HEK293 (cell line): ENCODE measurements at regions not wholly inside any gene's neighbourhood (a gene's known extent, or its start where the extent isn't known, plus 50 kb on each side); places are given as distances from the start of the nearest gene placed in this dataset.

ENCODE experiments used
- CTCF ChIA-PET: fragments of 350-600 bp; formaldehyde crosslinking; extraction: SDS; loops from one replicate; lab custom pipeline; 2021; ENCODE audit warnings: antibody characterized with exemption; lab: Yijun Ruan, JAX
- POLR2A ChIA-PET: fragments of 300-600 bp; formaldehyde crosslinking; extraction: SDS; loops from one replicate; lab custom pipeline; 2020; ENCODE audit warnings: antibody characterized with exemption, inconsistent platforms; lab: Yijun Ruan, JAX
- H3K27ac ChIP-seq: fragments of 200-500 bp; sonication (Bioruptor generic); 2 replicates; pipeline ENCODE4 v1.5.1; 2014; ENCODE audit warnings: low read depth, low read length, control low read depth, inconsistent platforms; ENCODE audit errors: extremely low read depth
- H3K36me3 ChIP-seq, 2 experiments: fragments of 200-500 bp in 1 of 2; sonication (Bioruptor generic) in 1 of 2; 1 replicate in 1 of 2; 2 replicates in 1 of 2; pipeline ENCODE4 v1.5.1; 2014 to 2017; ENCODE audit warnings: inconsistent platforms in 2 of 2, low read length in 2 of 2; ENCODE audit not compliant: control insufficient read depth in 2 of 2, insufficient read depth in 1 of 2
- H3K4me1 ChIP-seq: fragments of 200-500 bp; sonication (Bioruptor generic); 2 replicates; pipeline ENCODE4 v1.5.1; 2014; ENCODE audit warnings: mild to moderate bottlenecking, low read length, inconsistent platforms; ENCODE audit not compliant: control insufficient read depth, insufficient read depth
- H3K4me3 ChIP-seq: 2 replicates; pipeline ENCODE4 v1.5.1; 2011; ENCODE audit warnings: low read depth, mild to moderate bottlenecking, control low read depth, low read length, moderate library complexity
- H3K9me3 ChIP-seq: fragments of 200-500 bp; sonication (Bioruptor generic); 2 replicates; pipeline ENCODE4 v1.5.1; 2014; ENCODE audit warnings: low read depth, low read length, inconsistent platforms; ENCODE audit not compliant: control insufficient read depth, insufficient read depth
- EGR2 ChIP-seq: fragments of 450-650 bp; formaldehyde crosslinking; IDR thresholded peaks from 2 replicates; pipeline ENCODE4 v1.5.1; 2016; ENCODE audit warnings: low read depth, missing biosample characterization, missing genetic modification characterization
- HOXC10 ChIP-seq: sonication (generic); formaldehyde crosslinking; IDR thresholded peaks from 2 replicates; pipeline ENCODE4 v1.8.1; 2023; ENCODE audit warnings: mild to moderate bottlenecking, missing genetic modification reagents
- OSR2 ChIP-seq: fragments of 450-650 bp; formaldehyde crosslinking; IDR thresholded peaks from 2 replicates; pipeline ENCODE4 v1.5.1; 2016; ENCODE audit warnings: missing biosample characterization, missing genetic modification characterization
- PATZ1 ChIP-seq: fragments of 450-650 bp; formaldehyde crosslinking; IDR thresholded peaks from 2 replicates; pipeline ENCODE4 v1.5.1; 2016; ENCODE audit warnings: missing biosample characterization, missing genetic modification characterization
- REST ChIP-seq: fragments of 450-650 bp; formaldehyde crosslinking; IDR thresholded peaks from 2 replicates; pipeline ENCODE4 v1.5.1; 2016; ENCODE audit warnings: missing biosample characterization, missing genetic modification characterization
- SP2 ChIP-seq: fragments of 450-650 bp; formaldehyde crosslinking; IDR thresholded peaks from 2 replicates; pipeline ENCODE4 v1.5.1; 2016; ENCODE audit warnings: missing biosample characterization, missing genetic modification characterization
- SP3 ChIP-seq: fragments of 450-650 bp; formaldehyde crosslinking; IDR thresholded peaks from 2 replicates; pipeline ENCODE4 v1.5.1; 2016; ENCODE audit warnings: missing biosample characterization, missing genetic modification characterization
- TRIM28 ChIP-seq: IDR thresholded peaks from 2 replicates; pipeline ENCODE4 v1.6.1; 2011; ENCODE audit warnings: low read length, control low read depth, borderline replicate concordance
- YY1 ChIP-seq: fragments of 450-650 bp; formaldehyde crosslinking; IDR thresholded peaks from 2 replicates; pipeline ENCODE4 v1.5.1; 2018; ENCODE audit warnings: missing biosample characterization, missing genetic modification characterization
- ZBTB21 ChIP-seq: fragments of 450-650 bp; formaldehyde crosslinking; IDR thresholded peaks from 2 replicates; pipeline ENCODE4 v1.5.1; 2017; ENCODE audit warnings: missing biosample characterization, missing genetic modification characterization
- ZNF10 ChIP-seq: fragments of 450-650 bp; formaldehyde crosslinking; IDR thresholded peaks from 2 replicates; pipeline ENCODE4 v1.5.1; 2017; ENCODE audit warnings: missing biosample characterization, missing genetic modification characterization
- ZNF157 ChIP-seq: fragments of 450-650 bp; formaldehyde crosslinking; IDR thresholded peaks from 2 replicates; pipeline ENCODE4 v1.5.1; 2016; ENCODE audit warnings: missing biosample characterization, missing genetic modification characterization
- ZNF223 ChIP-seq: fragments of 450-650 bp; formaldehyde crosslinking; IDR thresholded peaks from 2 replicates; pipeline ENCODE4 v1.5.1; 2016; ENCODE audit warnings: missing biosample characterization, missing genetic modification characterization
- ZNF302 ChIP-seq: fragments of 450-650 bp; formaldehyde crosslinking; IDR thresholded peaks from 2 replicates; pipeline ENCODE4 v1.5.1; 2016; ENCODE audit warnings: missing biosample characterization, missing genetic modification characterization, low read depth
- ZNF398 ChIP-seq: fragments of 450-650 bp; formaldehyde crosslinking; IDR thresholded peaks from 2 replicates; pipeline ENCODE4 v1.5.1; 2017; ENCODE audit warnings: missing biosample characterization, missing genetic modification characterization
- ZNF416 ChIP-seq: fragments of 450-650 bp; formaldehyde crosslinking; IDR thresholded peaks from 2 replicates; pipeline ENCODE4 v1.5.1; 2016; ENCODE audit warnings: missing biosample characterization, missing genetic modification characterization
- ZNF555 ChIP-seq: fragments of 450-650 bp; formaldehyde crosslinking; conservative IDR thresholded peaks from 2 replicates; pipeline ENCODE4 v1.5.1; 2017; ENCODE audit warnings: missing biosample characterization, mild to moderate bottlenecking, missing genetic modification characterization, inconsistent platforms
- ZNF610 ChIP-seq: fragments of 450-650 bp; formaldehyde crosslinking; IDR thresholded peaks from 2 replicates; pipeline ENCODE4 v1.5.1; 2016; ENCODE audit warnings: missing biosample characterization, missing genetic modification characterization, borderline replicate concordance
- ZXDB ChIP-seq: fragments of 450-650 bp; formaldehyde crosslinking; IDR thresholded peaks from 2 replicates; pipeline ENCODE4 v1.5.1; 2016; ENCODE audit warnings: missing biosample characterization, missing genetic modification characterization
- TF ChIP-seq, protein P1 (sequence below): fragments of 450-650 bp; formaldehyde crosslinking; IDR thresholded peaks from 2 replicates; pipeline ENCODE4 v1.5.1; 2016; ENCODE audit warnings: missing biosample characterization, missing genetic modification characterization
- TF ChIP-seq, protein P2 (sequence below): fragments of 450-650 bp; formaldehyde crosslinking; optimal IDR thresholded peaks from 2 replicates; pipeline ENCODE3; 2016; ENCODE audit warnings: missing biosample characterization, mild to moderate bottlenecking, missing genetic modification characterization

DNA sequence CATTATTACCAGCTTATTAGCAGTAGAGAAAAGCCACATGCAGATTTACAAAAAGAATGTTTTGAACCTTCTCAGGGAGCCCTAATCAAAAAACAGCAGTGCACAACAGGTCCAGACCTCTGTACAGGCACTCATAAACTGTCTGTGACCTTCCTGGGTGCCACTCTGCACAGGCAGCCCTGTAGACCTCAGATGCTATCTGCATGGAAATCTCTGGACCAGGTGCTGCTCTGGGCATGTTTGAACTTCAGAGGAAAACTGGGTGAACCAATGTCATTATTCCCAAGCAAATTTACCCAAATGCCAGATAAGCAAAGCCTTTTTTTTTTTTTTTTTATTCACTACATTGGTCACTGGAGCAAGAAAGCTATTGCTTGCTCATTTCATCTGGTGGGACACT, 104.2 kb downstream of the NPY start (continued):
- TF ChIP-seq REST: no peak
- no peak for TF ChIP-seq ZNF302 (tag by site-specific recombination)
- no peak for TF ChIP-seq TRIM28
- TF ChIP-seq OSR2 (tag by site-specific recombination): no peak
- TF ChIP-seq, protein P1, sequence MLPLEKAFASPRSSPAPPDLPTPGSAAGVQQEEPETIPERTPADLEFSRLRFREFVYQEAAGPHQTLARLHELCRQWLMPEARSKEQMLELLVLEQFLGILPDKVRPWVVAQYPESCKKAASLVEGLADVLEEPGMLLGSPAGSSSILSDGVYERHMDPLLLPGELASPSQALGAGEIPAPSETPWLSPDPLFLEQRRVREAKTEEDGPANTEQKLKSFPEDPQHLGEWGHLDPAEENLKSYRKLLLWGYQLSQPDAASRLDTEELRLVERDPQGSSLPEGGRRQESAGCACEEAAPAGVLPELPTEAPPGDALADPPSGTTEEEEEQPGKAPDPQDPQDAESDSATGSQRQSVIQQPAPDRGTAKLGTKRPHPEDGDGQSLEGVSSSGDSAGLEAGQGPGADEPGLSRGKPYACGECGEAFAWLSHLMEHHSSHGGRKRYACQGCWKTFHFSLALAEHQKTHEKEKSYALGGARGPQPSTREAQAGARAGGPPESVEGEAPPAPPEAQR: no peak
- TF ChIP-seq ZNF610: no peak
- TF ChIP-seq ZNF555 (tag by site-specific recombination): no peak
- no peak for TF ChIP-seq SP3 (tag by site-specific recombination)
- no peak for TF ChIP-seq ZNF398 (tag by site-specific recombination)

DNA sequence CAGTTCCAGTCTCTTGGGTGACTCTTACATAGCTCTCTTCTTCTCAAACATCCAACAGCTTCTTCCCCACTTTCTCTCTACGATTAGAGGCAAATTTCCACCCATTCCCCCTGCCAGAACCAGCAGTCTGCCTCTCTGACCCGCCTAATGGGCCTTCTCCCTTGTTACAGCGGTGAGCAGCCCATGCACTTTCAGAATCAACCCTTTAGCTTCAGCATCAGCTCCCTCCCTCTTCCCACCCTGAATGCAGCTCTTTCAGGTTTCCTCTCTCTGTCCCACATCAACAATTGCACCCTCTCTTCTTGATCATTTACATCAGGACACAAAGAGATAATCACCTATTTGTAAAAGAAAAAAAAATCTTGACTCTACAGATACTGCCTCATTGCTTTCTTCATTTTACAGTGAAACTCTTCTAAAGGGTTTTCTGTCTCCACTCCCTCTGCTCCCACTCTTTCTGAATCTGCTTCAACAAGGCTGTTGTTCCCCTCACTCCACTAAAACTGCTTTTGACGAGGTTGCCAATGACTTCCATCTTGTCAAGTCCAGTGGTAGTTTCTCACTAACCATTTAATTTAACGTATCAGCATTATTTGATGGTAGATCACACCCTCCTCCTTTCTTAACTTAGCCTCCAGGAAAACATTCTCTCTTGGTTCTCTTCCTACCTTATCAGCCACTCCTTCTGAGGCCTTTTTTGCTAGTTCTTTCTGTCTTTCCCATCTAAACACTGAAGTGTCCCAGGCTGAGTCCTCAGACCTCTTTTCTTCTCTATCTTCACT, 106.6 kb downstream of the NPY start:
- Histone ChIP-seq H3K4me1 (peaks cover 3% of the 10 kb centered on the region; the same call in 1 of the 2 replicates), H3K36me3 (no peaks in the 10 kb centered on the region), H3K27ac (no peak overlapping the region), H3K9me3 (no peaks in the 10 kb centered on the region), H3K4me3 (no peak overlapping the region)
- POLR2A ChIA-PET: no interaction called here
- CTCF ChIA-PET: no interaction called here
- TF ChIP-seq YY1 (tag by site-specific recombination) (no peak), ZNF10 (tag by site-specific recombination) (no peak), ZNF157 (no peak), ZXDB (tag by site-specific recombination) (no peak), HOXC10 (CRISPR knock-in tag) (no peak), ZNF302 (tag by site-specific recombination) (no peak), PATZ1 (tag by site-specific recombination) (no peak), ZNF223 (tag by site-specific recombination) (no peak), EGR2 (tag by site-specific recombination) (no peak), SP2 (tag by site-specific recombination) (no peak), ZNF416 (tag by site-specific recombination) (no peak), ZBTB21 (no peak)
- TF ChIP-seq, protein P2, sequence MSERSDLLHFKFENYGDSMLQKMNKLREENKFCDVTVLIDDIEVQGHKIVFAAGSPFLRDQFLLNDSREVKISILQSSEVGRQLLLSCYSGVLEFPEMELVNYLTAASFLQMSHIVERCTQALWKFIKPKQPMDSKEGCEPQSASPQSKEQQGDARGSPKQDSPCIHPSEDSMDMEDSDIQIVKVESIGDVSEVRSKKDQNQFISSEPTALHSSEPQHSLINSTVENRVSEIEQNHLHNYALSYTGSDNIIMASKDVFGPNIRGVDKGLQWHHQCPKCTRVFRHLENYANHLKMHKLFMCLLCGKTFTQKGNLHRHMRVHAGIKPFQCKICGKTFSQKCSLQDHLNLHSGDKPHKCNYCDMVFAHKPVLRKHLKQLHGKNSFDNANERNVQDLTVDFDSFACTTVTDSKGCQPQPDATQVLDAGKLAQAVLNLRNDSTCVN (tag by site-specific recombination): no peak
- TF ChIP-seq, all 188 proteins: peak for 0
